OCI-LY7 (cell line): ENCODE measurements at regions not wholly inside any gene's neighbourhood (a gene's known extent, or its start where the extent isn't known, plus 50 kb on each side); places are given as distances from the start of the nearest gene placed in this dataset.

Source experiments
- BruUV-seq: library from RNA; stranded (reverse); fragments of 400-500 nt; replicated peaks from 2 replicates; lab custom pipeline; 2021; lab: Mats Ljungman, UMichigan
- CTCF ChIA-PET: fragments of 300-600 bp; sonication (Branson Sonifier 250); formaldehyde crosslinking; loops from one replicate; lab custom pipeline; 2022; ENCODE audit warnings: antibody characterized with exemption; ENCODE audit not compliant: unreplicated experiment; lab: Charles Lee
- POLR2A ChIA-PET: fragments of 300-600 bp; sonication (Branson Sonifier 250); formaldehyde crosslinking; loops from one replicate; lab custom pipeline; 2022; ENCODE audit warnings: antibody characterized with exemption; lab: Charles Lee
- DNase-seq: peaks from one replicate; pipeline ENCODE4 v3.0.0-alpha.2; 2015; ENCODE audit warnings: low spot score
- H2AFZ ChIP-seq: fragments of 200-600 bp; sonication (generic), shearing (Covaris generic); 2 replicates; pipeline ENCODE4 v1.6.1; 2014; ENCODE audit warnings: mild to moderate bottlenecking, antibody characterized with exemption, low read length, moderate library complexity
- H3K27ac ChIP-seq: fragments of 200-600 bp; sonication (generic); 2 replicates; pipeline ENCODE4 v1.5.1; 2014; ENCODE audit warnings: mixed run types, low read depth, mild to moderate bottlenecking, moderate library complexity, low read length, inconsistent platforms; ENCODE audit not compliant: poor library complexity, severe bottlenecking
- H3K36me3 ChIP-seq: fragments of 200-600 bp; sonication (generic); 2 replicates; pipeline ENCODE4 v1.6.1; 2014; ENCODE audit warnings: mild to moderate bottlenecking, antibody characterized with exemption, low read length, moderate library complexity, mixed read lengths; ENCODE audit not compliant: insufficient read depth
- H3K4me1 ChIP-seq: fragments of 200-600 bp; sonication (generic); 2 replicates; pipeline ENCODE4 v1.5.1; 2014; ENCODE audit warnings: mild to moderate bottlenecking, low read length; ENCODE audit not compliant: insufficient read depth, poor library complexity, severe bottlenecking
- H3K4me2 ChIP-seq: fragments of 200-600 bp; sonication (generic); 2 replicates; pipeline ENCODE4 v1.6.1; 2014; ENCODE audit warnings: mild to moderate bottlenecking, low read length
- H3K4me3 ChIP-seq: fragments of 200-600 bp; sonication (generic); 2 replicates; pipeline ENCODE4 v1.5.1; 2014; ENCODE audit warnings: mild to moderate bottlenecking, low read depth, low read length; ENCODE audit not compliant: poor library complexity, severe bottlenecking
- H3K79me2 ChIP-seq: fragments of 200-600 bp; sonication (generic); 2 replicates; pipeline ENCODE4 v1.6.1; 2016; ENCODE audit warnings: low read depth, mild to moderate bottlenecking, low read length, moderate library complexity, mixed read lengths; ENCODE audit not compliant: insufficient read depth
- H3K9me2 ChIP-seq: fragments of 200-600 bp; sonication (generic); 2 replicates; pipeline ENCODE4 v1.6.1; 2016; ENCODE audit warnings: mild to moderate bottlenecking, low read length, mixed read lengths; ENCODE audit not compliant: insufficient read depth
- H3K9me3 ChIP-seq: fragments of 200-600 bp; sonication (generic); 2 replicates; pipeline ENCODE4 v1.6.1; 2014; ENCODE audit warnings: mild to moderate bottlenecking, mixed run types, low read length, mixed read lengths
- H4K20me1 ChIP-seq: fragments of 200-600 bp; sonication (generic); 2 replicates; pipeline ENCODE4 v1.6.1; 2014; ENCODE audit warnings: mild to moderate bottlenecking, antibody characterized with exemption, low read length, moderate library complexity, mixed read lengths; ENCODE audit not compliant: insufficient read depth
- CTCF ChIP-seq: fragments of 200-600 bp; sonication (generic); conservative IDR thresholded peaks from 2 replicates; pipeline ENCODE4 v1.5.1; 2014; ENCODE audit warnings: mild to moderate bottlenecking, antibody characterized with exemption, low read length, moderate library complexity, mixed read lengths
- EZH2phosphoT487 ChIP-seq: fragments of 200-600 bp; sonication (generic); IDR thresholded peaks from 2 replicates; pipeline ENCODE4 v1.6.1; 2018; ENCODE audit warnings: low read depth, borderline replicate concordance, mild to moderate bottlenecking, mixed run types, antibody characterized with exemption, low read length, moderate library complexity, mixed read lengths
- intact Hi-C: fragments of 100-400 bp; cut with micrococcal nuclease; formaldehyde crosslinking; loops from one replicate; pipeline ENCODE4 v1.10.0; 2022; ENCODE audit not compliant: unreplicated experiment

DNA sequence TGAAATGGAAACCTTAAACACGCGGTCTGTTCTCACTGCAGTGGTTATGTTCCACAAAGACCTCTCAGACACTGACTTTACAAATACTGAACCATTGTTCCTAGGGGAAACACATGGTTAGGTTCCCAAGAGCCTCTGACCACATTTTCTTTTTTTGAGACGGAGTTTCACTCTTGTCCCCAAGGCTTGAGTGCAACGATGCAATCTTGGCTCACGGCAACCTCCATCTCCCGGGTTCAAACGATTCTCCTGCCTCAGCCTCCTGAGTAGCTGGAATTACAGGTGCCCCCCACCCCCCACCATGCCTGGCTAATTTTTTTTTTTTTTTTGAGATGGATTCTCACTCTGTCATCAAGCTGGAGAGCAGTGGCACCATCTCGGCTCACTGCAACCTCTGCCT lies 179.7 kb downstream of the RBFOX3 start:
- Histone ChIP-seq H4K20me1 (no peaks in the 10 kb centered on the region), H2AFZ (no peak overlapping the region), H3K9me2 (no peaks in the 10 kb centered on the region), H3K36me3 (no peaks in the 10 kb centered on the region), H3K4me2 (no peak overlapping the region), H3K4me3 (no peak overlapping the region), H3K4me1 (no peaks in the 10 kb centered on the region), H3K79me2 (no peaks in the 10 kb centered on the region), H3K27ac (no peak overlapping the region), H3K9me3 (no peaks in the 10 kb centered on the region)
- no TSS peak for BruUV-seq
- intact Hi-C loops = no loop called here
- TF ChIP-seq CTCF (no peak), EZH2phosphoT487 (no peak)
- DNase-seq = no peak
- ChIA-PET POLR2A (interaction anchor here (0.6 kb wide), 1 partner anchor 42 kb away, joined by 4 read pairs; no protein-coding TSS in a partner anchor), CTCF (no interaction called here)

GRCh38 chr17:79429864-79430494 lies 180.9 kb downstream of the RBFOX3 start:
- H3K79me2 ChIP-seq = no peaks in the 10 kb centered on the region
- H3K4me2 ChIP-seq = no peak overlapping the region
- no peaks in the 10 kb centered on the region for H3K9me3 ChIP-seq
- no peaks in the 10 kb centered on the region for H3K36me3 ChIP-seq
- no peaks in the 10 kb centered on the region for H3K9me2 ChIP-seq
- DNase-seq = no peak
- no peaks in the 10 kb centered on the region for H4K20me1 ChIP-seq
- ChIA-PET POLR2A (no interaction called here), CTCF (no interaction called here)
- no peak overlapping the region for H2AFZ ChIP-seq
- BruUV-seq = no TSS peak
- H3K4me3 ChIP-seq = no peak overlapping the region
- no peaks in the 10 kb centered on the region for H3K4me1 ChIP-seq
- intact Hi-C loops = no loop called here
- no peak overlapping the region for H3K27ac ChIP-seq
- TF ChIP-seq CTCF = no peak

GRCh38 chr17:79428988-79429387 lies 181.9 kb downstream of the RBFOX3 start:
- CTCF ChIA-PET = no interaction called here
- no peaks in the 10 kb centered on the region for H3K79me2 ChIP-seq
- H3K4me3 ChIP-seq = no peak overlapping the region
- TF ChIP-seq CTCF (no peak), EZH2phosphoT487 (no peak)
- no peaks in the 10 kb centered on the region for H4K20me1 ChIP-seq
- H3K4me1 ChIP-seq = no peaks in the 10 kb centered on the region
- H3K4me2 ChIP-seq = no peak overlapping the region
- intact Hi-C loops = no loop called here
- H3K36me3 ChIP-seq = no peaks in the 10 kb centered on the region
- no peaks in the 10 kb centered on the region for H3K9me3 ChIP-seq
- H3K27ac ChIP-seq = no peak overlapping the region
- DNase-seq = no peak
- H3K9me2 ChIP-seq = no peaks in the 10 kb centered on the region
- no TSS peak for BruUV-seq
- H2AFZ ChIP-seq = no peak overlapping the region
- POLR2A ChIA-PET = interaction anchor here (0.6 kb wide), 1 partner anchor 254 kb away, joined by 4 read pairs; no protein-coding TSS in a partner anchor
